ENCODE measurements at regions not wholly inside any gene's neighbourhood (a gene's known extent, or its start where the extent isn't known, plus 50 kb on each side); places are given as distances from the start of the nearest gene placed in this dataset.

DNA sequence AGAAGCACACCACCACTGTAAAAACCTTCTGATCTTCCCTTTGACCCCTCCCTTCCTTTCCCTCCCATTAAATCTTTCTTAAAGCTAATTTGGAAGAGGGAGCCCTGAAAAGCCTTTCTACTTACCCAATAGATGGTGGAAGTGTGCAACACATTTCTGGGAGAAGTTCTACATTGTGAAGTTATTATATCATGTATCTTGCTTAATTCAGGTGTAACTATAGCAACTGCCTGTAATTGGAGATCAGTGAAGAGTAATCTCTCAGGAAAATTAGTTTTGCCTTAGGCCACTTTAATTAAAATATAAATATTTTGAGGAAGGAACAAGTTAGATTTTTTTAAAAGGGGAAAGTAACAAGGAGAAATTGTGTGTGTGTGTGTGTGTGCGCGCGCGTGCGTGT lies 266.0 kb downstream of the SH3BP4 start (continued):
- TF ChIP-seq, protein P1, sequence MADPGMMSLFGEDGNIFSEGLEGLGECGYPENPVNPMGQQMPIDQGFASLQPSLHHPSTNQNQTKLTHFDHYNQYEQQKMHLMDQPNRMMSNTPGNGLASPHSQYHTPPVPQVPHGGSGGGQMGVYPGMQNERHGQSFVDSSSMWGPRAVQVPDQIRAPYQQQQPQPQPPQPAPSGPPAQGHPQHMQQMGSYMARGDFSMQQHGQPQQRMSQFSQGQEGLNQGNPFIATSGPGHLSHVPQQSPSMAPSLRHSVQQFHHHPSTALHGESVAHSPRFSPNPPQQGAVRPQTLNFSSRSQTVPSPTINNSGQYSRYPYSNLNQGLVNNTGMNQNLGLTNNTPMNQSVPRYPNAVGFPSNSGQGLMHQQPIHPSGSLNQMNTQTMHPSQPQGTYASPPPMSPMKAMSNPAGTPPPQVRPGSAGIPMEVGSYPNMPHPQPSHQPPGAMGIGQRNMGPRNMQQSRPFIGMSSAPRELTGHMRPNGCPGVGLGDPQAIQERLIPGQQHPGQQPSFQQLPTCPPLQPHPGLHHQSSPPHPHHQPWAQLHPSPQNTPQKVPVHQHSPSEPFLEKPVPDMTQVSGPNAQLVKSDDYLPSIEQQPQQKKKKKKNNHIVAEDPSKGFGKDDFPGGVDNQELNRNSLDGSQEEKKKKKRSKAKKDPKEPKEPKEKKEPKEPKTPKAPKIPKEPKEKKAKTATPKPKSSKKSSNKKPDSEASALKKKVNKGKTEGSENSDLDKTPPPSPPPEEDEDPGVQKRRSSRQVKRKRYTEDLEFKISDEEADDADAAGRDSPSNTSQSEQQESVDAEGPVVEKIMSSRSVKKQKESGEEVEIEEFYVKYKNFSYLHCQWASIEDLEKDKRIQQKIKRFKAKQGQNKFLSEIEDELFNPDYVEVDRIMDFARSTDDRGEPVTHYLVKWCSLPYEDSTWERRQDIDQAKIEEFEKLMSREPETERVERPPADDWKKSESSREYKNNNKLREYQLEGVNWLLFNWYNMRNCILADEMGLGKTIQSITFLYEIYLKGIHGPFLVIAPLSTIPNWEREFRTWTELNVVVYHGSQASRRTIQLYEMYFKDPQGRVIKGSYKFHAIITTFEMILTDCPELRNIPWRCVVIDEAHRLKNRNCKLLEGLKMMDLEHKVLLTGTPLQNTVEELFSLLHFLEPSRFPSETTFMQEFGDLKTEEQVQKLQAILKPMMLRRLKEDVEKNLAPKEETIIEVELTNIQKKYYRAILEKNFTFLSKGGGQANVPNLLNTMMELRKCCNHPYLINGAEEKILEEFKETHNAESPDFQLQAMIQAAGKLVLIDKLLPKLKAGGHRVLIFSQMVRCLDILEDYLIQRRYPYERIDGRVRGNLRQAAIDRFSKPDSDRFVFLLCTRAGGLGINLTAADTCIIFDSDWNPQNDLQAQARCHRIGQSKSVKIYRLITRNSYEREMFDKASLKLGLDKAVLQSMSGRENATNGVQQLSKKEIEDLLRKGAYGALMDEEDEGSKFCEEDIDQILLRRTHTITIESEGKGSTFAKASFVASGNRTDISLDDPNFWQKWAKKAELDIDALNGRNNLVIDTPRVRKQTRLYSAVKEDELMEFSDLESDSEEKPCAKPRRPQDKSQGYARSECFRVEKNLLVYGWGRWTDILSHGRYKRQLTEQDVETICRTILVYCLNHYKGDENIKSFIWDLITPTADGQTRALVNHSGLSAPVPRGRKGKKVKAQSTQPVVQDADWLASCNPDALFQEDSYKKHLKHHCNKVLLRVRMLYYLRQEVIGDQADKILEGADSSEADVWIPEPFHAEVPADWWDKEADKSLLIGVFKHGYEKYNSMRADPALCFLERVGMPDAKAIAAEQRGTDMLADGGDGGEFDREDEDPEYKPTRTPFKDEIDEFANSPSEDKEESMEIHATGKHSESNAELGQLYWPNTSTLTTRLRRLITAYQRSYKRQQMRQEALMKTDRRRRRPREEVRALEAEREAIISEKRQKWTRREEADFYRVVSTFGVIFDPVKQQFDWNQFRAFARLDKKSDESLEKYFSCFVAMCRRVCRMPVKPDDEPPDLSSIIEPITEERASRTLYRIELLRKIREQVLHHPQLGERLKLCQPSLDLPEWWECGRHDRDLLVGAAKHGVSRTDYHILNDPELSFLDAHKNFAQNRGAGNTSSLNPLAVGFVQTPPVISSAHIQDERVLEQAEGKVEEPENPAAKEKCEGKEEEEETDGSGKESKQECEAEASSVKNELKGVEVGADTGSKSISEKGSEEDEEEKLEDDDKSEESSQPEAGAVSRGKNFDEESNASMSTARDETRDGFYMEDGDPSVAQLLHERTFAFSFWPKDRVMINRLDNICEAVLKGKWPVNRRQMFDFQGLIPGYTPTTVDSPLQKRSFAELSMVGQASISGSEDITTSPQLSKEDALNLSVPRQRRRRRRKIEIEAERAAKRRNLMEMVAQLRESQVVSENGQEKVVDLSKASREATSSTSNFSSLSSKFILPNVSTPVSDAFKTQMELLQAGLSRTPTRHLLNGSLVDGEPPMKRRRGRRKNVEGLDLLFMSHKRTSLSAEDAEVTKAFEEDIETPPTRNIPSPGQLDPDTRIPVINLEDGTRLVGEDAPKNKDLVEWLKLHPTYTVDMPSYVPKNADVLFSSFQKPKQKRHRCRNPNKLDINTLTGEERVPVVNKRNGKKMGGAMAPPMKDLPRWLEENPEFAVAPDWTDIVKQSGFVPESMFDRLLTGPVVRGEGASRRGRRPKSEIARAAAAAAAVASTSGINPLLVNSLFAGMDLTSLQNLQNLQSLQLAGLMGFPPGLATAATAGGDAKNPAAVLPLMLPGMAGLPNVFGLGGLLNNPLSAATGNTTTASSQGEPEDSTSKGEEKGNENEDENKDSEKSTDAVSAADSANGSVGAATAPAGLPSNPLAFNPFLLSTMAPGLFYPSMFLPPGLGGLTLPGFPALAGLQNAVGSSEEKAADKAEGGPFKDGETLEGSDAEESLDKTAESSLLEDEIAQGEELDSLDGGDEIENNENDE (IDR thresholded peaks at IDR 0.05; ENCODE audit: insufficient replicate concordance, low read length), result no peak
- TF ChIP-seq, protein P2, sequence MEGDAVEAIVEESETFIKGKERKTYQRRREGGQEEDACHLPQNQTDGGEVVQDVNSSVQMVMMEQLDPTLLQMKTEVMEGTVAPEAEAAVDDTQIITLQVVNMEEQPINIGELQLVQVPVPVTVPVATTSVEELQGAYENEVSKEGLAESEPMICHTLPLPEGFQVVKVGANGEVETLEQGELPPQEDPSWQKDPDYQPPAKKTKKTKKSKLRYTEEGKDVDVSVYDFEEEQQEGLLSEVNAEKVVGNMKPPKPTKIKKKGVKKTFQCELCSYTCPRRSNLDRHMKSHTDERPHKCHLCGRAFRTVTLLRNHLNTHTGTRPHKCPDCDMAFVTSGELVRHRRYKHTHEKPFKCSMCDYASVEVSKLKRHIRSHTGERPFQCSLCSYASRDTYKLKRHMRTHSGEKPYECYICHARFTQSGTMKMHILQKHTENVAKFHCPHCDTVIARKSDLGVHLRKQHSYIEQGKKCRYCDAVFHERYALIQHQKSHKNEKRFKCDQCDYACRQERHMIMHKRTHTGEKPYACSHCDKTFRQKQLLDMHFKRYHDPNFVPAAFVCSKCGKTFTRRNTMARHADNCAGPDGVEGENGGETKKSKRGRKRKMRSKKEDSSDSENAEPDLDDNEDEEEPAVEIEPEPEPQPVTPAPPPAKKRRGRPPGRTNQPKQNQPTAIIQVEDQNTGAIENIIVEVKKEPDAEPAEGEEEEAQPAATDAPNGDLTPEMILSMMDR (IDR thresholded peaks at IDR 0.05; ENCODE audit: control extremely low read depth in 1 of 3, insufficient read depth in 1 of 3, low read depth in 1 of 3, low read length in 3 of 3), result no peak
- TF ChIP-seq ASH2L (IDR thresholded peaks at IDR 0.05; ENCODE audit: low read length), result no peak
- TF ChIP-seq KDM5A (IDR thresholded peaks at IDR 0.05; ENCODE audit: low read length), result no peak
- no peak for TF ChIP-seq POLR2AphosphoS5 (IDR thresholded peaks at IDR 0.05; ENCODE audit: low read depth, low read length)
- TF ChIP-seq BACH1 (IDR thresholded peaks at IDR 0.05; ENCODE audit: low read length), result no peak
- TF ChIP-seq SIN3A (conservative IDR thresholded peaks at IDR 0.05 in 1 of 2, IDR thresholded peaks at IDR 0.05 in 1 of 2; ENCODE audit: low read depth in 1 of 2, low read length in 2 of 2), result no peak
- no peak for TF ChIP-seq SIX5 (IDR thresholded peaks at IDR 0.05; ENCODE audit: low read depth, low read length)
- TF ChIP-seq SP4 (IDR thresholded peaks at IDR 0.05; ENCODE audit: low read length), result no peak
